ENCODE measurements at regions not wholly inside any gene's neighbourhood (a gene's known extent, or its start where the extent isn't known, plus 50 kb on each side); places are given as distances from the start of the nearest gene placed in this dataset.

GRCh38 chrX:69299285-69299684 lies 134.0 kb upstream of the PJA1 start:
- TF ChIP-seq TCF12 (IDR thresholded peaks at IDR 0.05; ENCODE audit: low read depth) = no peak
- TF ChIP-seq CREB1 (IDR thresholded peaks at IDR 0.05; ENCODE audit: low read depth) = no peak

- no peak for TF ChIP-seq TEAD4 (IDR thresholded peaks at IDR 0.05)
- TF ChIP-seq EGR1 (IDR thresholded peaks at IDR 0.05) = no peak
- TF ChIP-seq FOXM1 (IDR thresholded peaks at IDR 0.05; ENCODE audit: borderline replicate concordance, low read depth) = no peak
- TF ChIP-seq RAD21 (IDR thresholded peaks at IDR 0.05; ENCODE audit: low read depth) = no peak
- TF ChIP-seq TAF1 (IDR thresholded peaks at IDR 0.05; ENCODE audit: low read depth) = no peak
- TF ChIP-seq TCF12 (IDR thresholded peaks at IDR 0.05; ENCODE audit: low read depth) = no peak
- no peak for TF ChIP-seq EP300 (IDR thresholded peaks at IDR 0.05; ENCODE audit: borderline replicate concordance)
- TF ChIP-seq USF1 (IDR thresholded peaks at IDR 0.05) = no peak
- no peak for TF ChIP-seq CREB1 (IDR thresholded peaks at IDR 0.05; ENCODE audit: low read depth)
- TF ChIP-seq ZBTB7A (IDR thresholded peaks at IDR 0.05; ENCODE audit: low read depth) = no peak
- TF ChIP-seq YY1 (IDR thresholded peaks at IDR 0.05; ENCODE audit: low read depth) = no peak
- TF ChIP-seq REST (IDR thresholded peaks at IDR 0.05; ENCODE audit: low read depth) = no peak
- TF ChIP-seq NFIC (IDR thresholded peaks at IDR 0.05) = no peak
- TF ChIP-seq MAX (IDR thresholded peaks at IDR 0.05) = no peak
- TF ChIP-seq CEBPB (IDR thresholded peaks at IDR 0.05) = no peak
Measured at GRCh38 chrX:69298466-69299140, 133.3 kb upstream of the PJA1 start.

- TF ChIP-seq TEAD4 (IDR thresholded peaks at IDR 0.05) (no peak), USF1 (IDR thresholded peaks at IDR 0.05) (0 out of 2 replicates have a peak, but pooled peaks have one; percentile 14), REST (IDR thresholded peaks at IDR 0.05; ENCODE audit: low read depth) (no peak), YY1 (IDR thresholded peaks at IDR 0.05; ENCODE audit: low read depth) (no peak), CEBPB (IDR thresholded peaks at IDR 0.05) (no peak)
Measured at GRCh38 chrX:69297506-69297905, 132.3 kb upstream of the PJA1 start.

- TF ChIP-seq USF1 (IDR thresholded peaks at IDR 0.05) (no peak), REST (IDR thresholded peaks at IDR 0.05; ENCODE audit: low read depth) (no peak), EP300 (IDR thresholded peaks at IDR 0.05; ENCODE audit: borderline replicate concordance) (no peak), NFIC (IDR thresholded peaks at IDR 0.05) (no peak), MAX (IDR thresholded peaks at IDR 0.05) (no peak), EGR1 (IDR thresholded peaks at IDR 0.05) (no peak), CREB1 (IDR thresholded peaks at IDR 0.05; ENCODE audit: low read depth) (no peak), RAD21 (IDR thresholded peaks at IDR 0.05; ENCODE audit: low read depth) (no peak), FOXM1 (IDR thresholded peaks at IDR 0.05; ENCODE audit: borderline replicate concordance, low read depth) (no peak), CEBPB (IDR thresholded peaks at IDR 0.05) (no peak), YY1 (IDR thresholded peaks at IDR 0.05; ENCODE audit: low read depth) (no peak), ZBTB7A (IDR thresholded peaks at IDR 0.05; ENCODE audit: low read depth) (no peak), TCF12 (IDR thresholded peaks at IDR 0.05; ENCODE audit: low read depth) (no peak), TEAD4 (IDR thresholded peaks at IDR 0.05) (no peak), TAF1 (IDR thresholded peaks at IDR 0.05; ENCODE audit: low read depth) (no peak)
Measured at GRCh38 chrX:69293776-69294601, 128.7 kb upstream of the PJA1 start.

Data from Ishikawa (cell line).